ENCODE measurements at regions not wholly inside any gene's neighbourhood (a gene's known extent, or its start where the extent isn't known, plus 50 kb on each side); places are given as distances from the start of the nearest gene placed in this dataset.
"Not testable (repeated sequence)": the region's sequence is repeated elsewhere in the genome, so short reads cannot be mapped to it uniquely, and the experiment has no call there.

- in situ Hi-C loops (cut with HindIII; ENCODE audit: low pct_ligation_motif_present, low pct_unique_long_range_greater_than_20kb, low sequenced_read_pairs), result no loop called here
- no peak for DNase-seq
Measured at GRCh38 chrX:129019412-129019811, 503.9 kb downstream of the SMARCA1 start.

GRCh38 chrX:129015381-129015780 is 507.9 kb downstream of the SMARCA1 start:
- no peak for DNase-seq
- in situ Hi-C loops (cut with HindIII; ENCODE audit: low pct_ligation_motif_present, low pct_unique_long_range_greater_than_20kb, low sequenced_read_pairs), result no loop called here

- in situ Hi-C loops (cut with HindIII; ENCODE audit: low pct_ligation_motif_present, low pct_unique_long_range_greater_than_20kb, low sequenced_read_pairs), result no loop called here
- DNase-seq, result no peak
Measured at GRCh38 chrX:129013574-129013973, 509.7 kb downstream of the SMARCA1 start.

GRCh38 chrX:129007631-129008030 is 515.7 kb downstream of the SMARCA1 start:
- in situ Hi-C loops (cut with HindIII; ENCODE audit: low pct_ligation_motif_present, low pct_unique_long_range_greater_than_20kb, low sequenced_read_pairs), result no loop called here
- DNase-seq, result no peak

GRCh38 chrX:129006491-129006890 is 516.8 kb downstream of the SMARCA1 start:
- in situ Hi-C loops (cut with HindIII; ENCODE audit: low pct_ligation_motif_present, low pct_unique_long_range_greater_than_20kb, low sequenced_read_pairs), result no loop called here
- DNase-seq, result no peak

- no peak for DNase-seq
- in situ Hi-C loops (cut with HindIII; ENCODE audit: low pct_ligation_motif_present, low pct_unique_long_range_greater_than_20kb, low sequenced_read_pairs), result no loop called here
Measured at GRCh38 chrX:129000797-129001196, 522.5 kb downstream of the SMARCA1 start.

GRCh38 chrX:129000018-129000417 is 523.3 kb downstream of the SMARCA1 start:
- DNase-seq, result no peak
- in situ Hi-C loops (cut with HindIII; ENCODE audit: low pct_ligation_motif_present, low pct_unique_long_range_greater_than_20kb, low sequenced_read_pairs), result no loop called here

GRCh38 chrX:128992107-128992971 is 531.0 kb downstream of the SMARCA1 start:
- in situ Hi-C loops (cut with HindIII; ENCODE audit: low pct_ligation_motif_present, low pct_unique_long_range_greater_than_20kb, low sequenced_read_pairs), result no loop called here
- DNase-seq, result no peak

GRCh38 chrX:128975745-128976144 is 547.5 kb downstream of the SMARCA1 start:
- in situ Hi-C loops (cut with HindIII; ENCODE audit: low pct_ligation_motif_present, low pct_unique_long_range_greater_than_20kb, low sequenced_read_pairs), result no loop called here

GRCh38 chrX:128973033-128973432 is 550.3 kb downstream of the SMARCA1 start:
- in situ Hi-C loops (cut with HindIII; ENCODE audit: low pct_ligation_motif_present, low pct_unique_long_range_greater_than_20kb, low sequenced_read_pairs), result no loop called here

More at GRCh38 chrX:128975745-128976144, 547.5 kb downstream of the SMARCA1 start:
- peak; percentile 6 for DNase-seq

GRCh38 chrX:128961290-128961689 is 562.0 kb downstream of the SMARCA1 start:
- no peak for DNase-seq
- in situ Hi-C loops (cut with HindIII; ENCODE audit: low pct_ligation_motif_present, low pct_unique_long_range_greater_than_20kb, low sequenced_read_pairs), result no loop called here

More at GRCh38 chrX:128973033-128973432, 550.3 kb downstream of the SMARCA1 start:
- DNase-seq, result no peak

- DNase-seq; in situ Hi-C loops (cut with HindIII; ENCODE audit: low pct_ligation_motif_present, low pct_unique_long_range_greater_than_20kb, low sequenced_read_pairs): not testable (repeated sequence)
Measured at GRCh38 chrX:128954697-128955096, 568.6 kb downstream of the SMARCA1 start.

GRCh38 chrX:128931071-128931470 is 592.2 kb downstream of the SMARCA1 start:
- no peak for DNase-seq
- in situ Hi-C loops (cut with HindIII; ENCODE audit: low pct_ligation_motif_present, low pct_unique_long_range_greater_than_20kb, low sequenced_read_pairs), result no loop called here

GRCh38 chrX:128929271-128930057 is 593.8 kb downstream of the SMARCA1 start:
- in situ Hi-C loops (cut with HindIII; ENCODE audit: low pct_ligation_motif_present, low pct_unique_long_range_greater_than_20kb, low sequenced_read_pairs), result no loop called here
- no peak for DNase-seq

GRCh38 chrX:128928636-128929035 is 594.7 kb downstream of the SMARCA1 start:
- in situ Hi-C loops (cut with HindIII; ENCODE audit: low pct_ligation_motif_present, low pct_unique_long_range_greater_than_20kb, low sequenced_read_pairs), result no loop called here
- DNase-seq, result no peak

GRCh38 chrX:128927363-128927762 is 595.9 kb downstream of the SMARCA1 start:
- in situ Hi-C loops (cut with HindIII; ENCODE audit: low pct_ligation_motif_present, low pct_unique_long_range_greater_than_20kb, low sequenced_read_pairs), result no loop called here
- DNase-seq, result no peak

- DNase-seq, result no peak
- in situ Hi-C loops (cut with HindIII; ENCODE audit: low pct_ligation_motif_present, low pct_unique_long_range_greater_than_20kb, low sequenced_read_pairs), result no loop called here
Measured at GRCh38 chrX:128906753-128907152, 616.5 kb downstream of the SMARCA1 start.

GRCh38 chrX:128901018-128901417 is 622.3 kb downstream of the SMARCA1 start:
- DNase-seq, result no peak
- in situ Hi-C loops (cut with HindIII; ENCODE audit: low pct_ligation_motif_present, low pct_unique_long_range_greater_than_20kb, low sequenced_read_pairs), result no loop called here

GRCh38 chrX:128897621-128898020 is 625.7 kb downstream of the SMARCA1 start:
- DNase-seq, result no peak
- in situ Hi-C loops (cut with HindIII; ENCODE audit: low pct_ligation_motif_present, low pct_unique_long_range_greater_than_20kb, low sequenced_read_pairs), result no loop called here

Data from ACHN (cell line).